Ishikawa (cell line): ENCODE measurements at regions not wholly inside any gene's neighbourhood (a gene's known extent, or its start where the extent isn't known, plus 50 kb on each side); places are given as distances from the start of the nearest gene placed in this dataset.

ENCODE experiments used
- CEBPB ChIP-seq: IDR thresholded peaks from 2 replicates; pipeline ENCODE4 v1.6.1; 2012
- CREB1 ChIP-seq: IDR thresholded peaks from 2 replicates; pipeline ENCODE4 v1.6.1; 2012; ENCODE audit warnings: low read depth
- EGR1 ChIP-seq: IDR thresholded peaks from 2 replicates; pipeline ENCODE4 v1.6.1; 2012
- EP300 ChIP-seq: IDR thresholded peaks from 2 replicates; pipeline ENCODE4 v1.6.1; 2012; ENCODE audit warnings: borderline replicate concordance
- FOXM1 ChIP-seq: IDR thresholded peaks from 2 replicates; pipeline ENCODE4 v1.6.1; 2012; ENCODE audit warnings: low read depth, borderline replicate concordance
- NFIC ChIP-seq: IDR thresholded peaks from 2 replicates; pipeline ENCODE4 v1.6.1; 2012
- RAD21 ChIP-seq: IDR thresholded peaks from 2 replicates; pipeline ENCODE4 v1.6.1; 2012; ENCODE audit warnings: low read depth
- TAF1 ChIP-seq: IDR thresholded peaks from 2 replicates; pipeline ENCODE4 v1.6.1; 2012; ENCODE audit warnings: low read depth, mild to moderate bottlenecking
- TCF12 ChIP-seq: IDR thresholded peaks from 2 replicates; pipeline ENCODE4 v1.6.1; 2012; ENCODE audit warnings: low read depth
- TEAD4 ChIP-seq: IDR thresholded peaks from 2 replicates; pipeline ENCODE4 v1.6.1; 2012
- YY1 ChIP-seq: IDR thresholded peaks from 2 replicates; pipeline ENCODE4 v1.6.1; 2012; ENCODE audit warnings: low read depth
- ZBTB7A ChIP-seq: IDR thresholded peaks from 2 replicates; pipeline ENCODE4 v1.6.1; 2012; ENCODE audit warnings: low read depth
- TF ChIP-seq, protein P1 (sequence below): IDR thresholded peaks from 2 replicates; pipeline ENCODE4 v1.6.1; 2012
- TF ChIP-seq, protein P2 (sequence below): IDR thresholded peaks from 2 replicates; pipeline ENCODE4 v1.6.1; 2012
- TF ChIP-seq, protein P3 (sequence below): IDR thresholded peaks from 2 replicates; pipeline ENCODE4 v1.6.1; 2012; ENCODE audit warnings: low read depth, mild to moderate bottlenecking

DNA sequence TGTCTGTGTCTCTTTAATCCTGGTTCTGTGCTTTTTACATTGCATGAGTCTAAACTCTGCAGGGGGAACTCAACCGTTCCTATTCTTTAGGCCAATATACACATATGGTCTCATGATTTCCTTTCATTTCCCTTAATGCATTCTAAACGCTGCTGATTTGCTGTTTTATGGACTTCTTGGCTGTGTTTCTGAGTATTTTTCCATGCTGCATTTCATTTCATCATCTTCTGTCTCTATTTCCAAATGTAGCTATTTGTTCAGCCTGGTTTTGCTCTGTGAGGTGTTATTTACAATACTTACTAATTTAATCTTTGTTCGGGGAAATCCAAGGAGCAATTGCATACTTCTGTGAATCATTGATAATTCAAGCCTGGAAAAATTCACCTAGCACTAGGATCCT is 897.2 kb downstream of the TSN start:
- TF ChIP-seq RAD21: no peak
- no peak for TF ChIP-seq EGR1
- no peak for TF ChIP-seq ZBTB7A
- TF ChIP-seq, protein P1, sequence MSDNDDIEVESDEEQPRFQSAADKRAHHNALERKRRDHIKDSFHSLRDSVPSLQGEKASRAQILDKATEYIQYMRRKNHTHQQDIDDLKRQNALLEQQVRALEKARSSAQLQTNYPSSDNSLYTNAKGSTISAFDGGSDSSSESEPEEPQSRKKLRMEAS: no peak
- TF ChIP-seq TEAD4: no peak
- TF ChIP-seq YY1: no peak
- TF ChIP-seq EP300: no peak
- TF ChIP-seq NFIC: no peak
- TF ChIP-seq CREB1: no peak
- TF ChIP-seq, protein P2, sequence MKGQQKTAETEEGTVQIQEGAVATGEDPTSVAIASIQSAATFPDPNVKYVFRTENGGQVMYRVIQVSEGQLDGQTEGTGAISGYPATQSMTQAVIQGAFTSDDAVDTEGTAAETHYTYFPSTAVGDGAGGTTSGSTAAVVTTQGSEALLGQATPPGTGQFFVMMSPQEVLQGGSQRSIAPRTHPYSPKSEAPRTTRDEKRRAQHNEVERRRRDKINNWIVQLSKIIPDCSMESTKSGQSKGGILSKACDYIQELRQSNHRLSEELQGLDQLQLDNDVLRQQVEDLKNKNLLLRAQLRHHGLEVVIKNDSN: no peak
- TF ChIP-seq CEBPB: no peak
- TF ChIP-seq, protein P3, sequence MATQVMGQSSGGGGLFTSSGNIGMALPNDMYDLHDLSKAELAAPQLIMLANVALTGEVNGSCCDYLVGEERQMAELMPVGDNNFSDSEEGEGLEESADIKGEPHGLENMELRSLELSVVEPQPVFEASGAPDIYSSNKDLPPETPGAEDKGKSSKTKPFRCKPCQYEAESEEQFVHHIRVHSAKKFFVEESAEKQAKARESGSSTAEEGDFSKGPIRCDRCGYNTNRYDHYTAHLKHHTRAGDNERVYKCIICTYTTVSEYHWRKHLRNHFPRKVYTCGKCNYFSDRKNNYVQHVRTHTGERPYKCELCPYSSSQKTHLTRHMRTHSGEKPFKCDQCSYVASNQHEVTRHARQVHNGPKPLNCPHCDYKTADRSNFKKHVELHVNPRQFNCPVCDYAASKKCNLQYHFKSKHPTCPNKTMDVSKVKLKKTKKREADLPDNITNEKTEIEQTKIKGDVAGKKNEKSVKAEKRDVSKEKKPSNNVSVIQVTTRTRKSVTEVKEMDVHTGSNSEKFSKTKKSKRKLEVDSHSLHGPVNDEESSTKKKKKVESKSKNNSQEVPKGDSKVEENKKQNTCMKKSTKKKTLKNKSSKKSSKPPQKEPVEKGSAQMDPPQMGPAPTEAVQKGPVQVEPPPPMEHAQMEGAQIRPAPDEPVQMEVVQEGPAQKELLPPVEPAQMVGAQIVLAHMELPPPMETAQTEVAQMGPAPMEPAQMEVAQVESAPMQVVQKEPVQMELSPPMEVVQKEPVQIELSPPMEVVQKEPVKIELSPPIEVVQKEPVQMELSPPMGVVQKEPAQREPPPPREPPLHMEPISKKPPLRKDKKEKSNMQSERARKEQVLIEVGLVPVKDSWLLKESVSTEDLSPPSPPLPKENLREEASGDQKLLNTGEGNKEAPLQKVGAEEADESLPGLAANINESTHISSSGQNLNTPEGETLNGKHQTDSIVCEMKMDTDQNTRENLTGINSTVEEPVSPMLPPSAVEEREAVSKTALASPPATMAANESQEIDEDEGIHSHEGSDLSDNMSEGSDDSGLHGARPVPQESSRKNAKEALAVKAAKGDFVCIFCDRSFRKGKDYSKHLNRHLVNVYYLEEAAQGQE: no peak
- TF ChIP-seq TCF12: no peak
- TF ChIP-seq TAF1: no peak
- TF ChIP-seq FOXM1: no peak

DNA sequence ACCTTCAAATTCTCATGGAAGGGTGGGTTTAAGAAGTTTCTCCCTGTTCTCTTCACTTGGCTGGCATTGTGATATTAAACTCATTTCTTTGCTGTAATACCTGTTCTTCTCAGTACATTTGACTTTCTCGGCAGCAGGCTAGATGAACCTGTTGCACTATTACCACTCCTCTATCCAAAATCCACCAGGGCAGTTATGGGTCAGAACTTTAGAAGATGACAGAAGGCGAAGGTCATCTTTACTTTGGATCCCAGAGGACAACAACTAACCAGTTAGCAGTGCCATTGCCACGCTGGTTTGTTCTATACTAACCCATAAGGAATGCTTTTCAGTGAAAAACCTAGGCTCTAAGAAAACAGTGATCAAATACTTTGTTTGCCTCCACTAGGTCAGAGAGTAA is 901.0 kb downstream of the TSN start:
- TF ChIP-seq RAD21 (no peak), TAF1 (no peak), EGR1 (no peak)
- TF ChIP-seq, protein P1: no peak
- TF ChIP-seq, protein P2: no peak

DNA sequence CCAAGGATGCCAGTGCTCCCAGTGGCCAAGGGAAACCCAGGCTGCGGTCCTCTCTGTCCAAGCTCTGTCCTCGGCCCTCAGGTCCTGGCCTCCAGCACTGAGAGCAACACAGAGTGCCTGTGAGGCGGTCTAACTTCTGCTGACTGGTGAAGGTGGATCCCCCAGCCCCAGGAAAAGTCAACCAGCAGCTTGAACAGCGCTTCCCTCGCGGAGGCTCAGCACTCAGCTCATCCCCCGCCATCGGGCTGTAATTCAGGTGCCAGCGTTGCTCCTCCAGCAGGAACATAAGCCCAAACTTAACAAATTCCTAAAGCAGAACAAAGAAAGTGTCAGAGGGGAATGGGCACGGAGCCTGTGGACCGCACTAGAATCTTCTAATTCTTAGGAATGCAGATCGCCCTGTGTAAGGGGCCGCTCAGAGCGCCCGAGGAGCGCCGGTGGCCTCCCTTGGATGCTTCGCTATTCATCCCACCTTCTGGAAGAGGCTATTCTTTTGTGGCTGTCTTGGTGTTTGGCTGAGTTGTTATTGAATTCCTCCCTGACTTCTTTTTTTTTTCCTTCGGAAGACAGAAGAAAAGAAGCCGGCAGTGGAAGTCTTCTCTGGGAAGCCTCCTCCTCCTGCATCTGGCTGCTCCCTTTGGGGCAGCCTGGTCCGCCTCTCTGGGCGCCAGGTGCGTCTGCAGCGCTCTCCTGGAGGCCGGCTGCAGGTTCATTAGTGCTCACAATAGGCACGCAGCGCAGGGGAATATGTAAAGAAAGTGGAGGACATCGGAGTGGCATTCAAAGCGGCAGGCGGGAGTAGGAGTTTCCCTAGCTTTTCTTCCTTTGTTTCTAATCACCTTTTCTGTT is 905.6 kb downstream of the TSN start:
- TF ChIP-seq, protein P2: no peak
- TF ChIP-seq FOXM1: no peak
- TF ChIP-seq NFIC: no peak
- TF ChIP-seq CREB1: no peak
- TF ChIP-seq ZBTB7A: no peak
- TF ChIP-seq, protein P1: no peak
- TF ChIP-seq RAD21: no peak

DNA sequence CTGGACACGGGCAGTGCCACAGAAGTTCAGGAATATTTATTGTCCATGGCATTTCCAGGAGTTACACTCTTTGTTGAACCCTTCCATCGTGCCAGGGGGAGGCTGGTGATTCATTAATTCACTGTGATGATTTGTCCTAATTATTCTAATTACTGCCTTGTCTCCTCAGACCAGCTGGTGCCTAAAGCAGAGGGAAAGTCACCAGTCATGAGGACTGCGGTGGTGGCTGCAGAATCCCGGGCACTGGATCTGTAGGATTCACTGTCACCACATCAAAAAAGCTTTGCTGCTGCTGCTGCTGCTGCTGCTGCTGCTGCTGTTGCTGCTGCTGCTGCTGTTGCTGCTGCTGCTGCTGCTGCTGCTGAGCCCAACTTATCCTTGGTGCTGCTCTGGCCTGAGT is 908.2 kb downstream of the TSN start:
- TF ChIP-seq, protein P1: no peak
- TF ChIP-seq CREB1: no peak
- no peak for TF ChIP-seq NFIC
- no peak for TF ChIP-seq TEAD4
- TF ChIP-seq TAF1: no peak
- TF ChIP-seq, protein P2: no peak
- TF ChIP-seq, protein P3: no peak
- TF ChIP-seq CEBPB: no peak
- no peak for TF ChIP-seq YY1
- no peak for TF ChIP-seq ZBTB7A

DNA sequence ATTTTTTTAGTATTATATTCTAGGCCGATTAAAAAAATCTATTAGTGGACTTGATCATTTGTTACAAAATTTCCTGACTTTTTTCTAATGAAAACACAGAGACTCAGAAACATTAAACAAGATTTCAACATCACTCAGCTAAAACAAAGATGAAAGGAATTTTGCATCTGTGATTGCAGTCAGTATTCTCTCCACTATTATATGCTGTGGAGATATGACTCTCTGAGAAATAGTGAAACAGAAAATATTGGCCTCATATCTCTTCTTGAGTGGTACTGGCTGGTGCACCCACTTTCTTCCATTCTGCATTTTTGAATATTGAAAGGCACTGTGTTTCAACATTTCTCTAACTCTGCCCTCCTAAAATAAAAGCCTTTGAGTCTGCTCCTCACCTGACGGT is 914.2 kb downstream of the TSN start:
- TF ChIP-seq, protein P1: no peak
- no peak for TF ChIP-seq EGR1
